ENCODE measurements at regions not wholly inside any gene's neighbourhood (a gene's known extent, or its start where the extent isn't known, plus 50 kb on each side); places are given as distances from the start of the nearest gene placed in this dataset.

GRCh38 chr6:77354581-77354980 is 108.7 kb downstream of the HTR1B start:
- Histone ChIP-seq H3F3A (ENCODE audit: insufficient read depth, low read depth) (no peaks in the 10 kb centered on the region), H3K9me2 (ENCODE audit: insufficient read depth) (no peaks in the 10 kb centered on the region), H3K36me3 (ENCODE audit: low read depth) (no peaks in the 10 kb centered on the region), H3K4me3 (no peak overlapping the region), H3K27ac (no peak overlapping the region), H3K27me3 (ENCODE audit: insufficient read depth, low read depth) (no peaks in the 10 kb centered on the region), H2AFZ (no peak overlapping the region), H3K4me1 (replicated peaks; ENCODE audit: insufficient read depth) (no peaks in the 10 kb centered on the region), H3K79me2 (ENCODE audit: low read depth) (no peaks in the 10 kb centered on the region), H4K20me1 (ENCODE audit: insufficient read depth) (no peaks in the 10 kb centered on the region), H3K9me3 (ENCODE audit: insufficient read depth, low read depth) (no peaks in the 10 kb centered on the region), H3K4me2 (no peak overlapping the region)
- BruUV-seq (replicated peaks): no TSS peak
- TF ChIP-seq CTCF (conservative IDR thresholded peaks at IDR 0.05) (no peak), EZH2 (IDR thresholded peaks at IDR 0.05; ENCODE audit: low read depth) (no peak)
- CTCF ChIA-PET: no interaction called here
- POLR2A ChIA-PET (ENCODE audit: unreplicated experiment): no interaction called here
- intact Hi-C loops (cut with micrococcal nuclease; ENCODE audit: unreplicated experiment): no loop called here
- DNase-seq: no peak

GRCh38 chr6:77353129-77353528 is 110.2 kb downstream of the HTR1B start:
- H3K4me2 ChIP-seq: no peak overlapping the region
- H3K79me2 ChIP-seq (ENCODE audit: low read depth): no peaks in the 10 kb centered on the region
- H4K20me1 ChIP-seq (ENCODE audit: insufficient read depth): no peaks in the 10 kb centered on the region
- no peak for DNase-seq
- H2AFZ ChIP-seq: no peak overlapping the region
- no peak overlapping the region for H3K4me3 ChIP-seq
- H3K36me3 ChIP-seq (ENCODE audit: low read depth): no peaks in the 10 kb centered on the region
- CTCF ChIA-PET: no interaction called here
- H3K9me3 ChIP-seq (ENCODE audit: insufficient read depth, low read depth): no peaks in the 10 kb centered on the region
- TF ChIP-seq CTCF (conservative IDR thresholded peaks at IDR 0.05) (no peak), EZH2 (IDR thresholded peaks at IDR 0.05; ENCODE audit: low read depth) (no peak)
- BruUV-seq (replicated peaks): no TSS peak
- H3K27me3 ChIP-seq (ENCODE audit: insufficient read depth, low read depth): no peaks in the 10 kb centered on the region
- H3F3A ChIP-seq (ENCODE audit: insufficient read depth, low read depth): no peaks in the 10 kb centered on the region
- H3K9me2 ChIP-seq (ENCODE audit: insufficient read depth): no peaks in the 10 kb centered on the region
- intact Hi-C loops (cut with micrococcal nuclease; ENCODE audit: unreplicated experiment): no loop called here
- H3K27ac ChIP-seq: no peak overlapping the region
- POLR2A ChIA-PET (ENCODE audit: unreplicated experiment): no interaction called here
- no peaks in the 10 kb centered on the region for H3K4me1 ChIP-seq (replicated peaks; ENCODE audit: insufficient read depth)

GRCh38 chr6:77341058-77341986 is 122.0 kb downstream of the HTR1B start:
- H3K4me3 ChIP-seq: no peak overlapping the region
- no peaks in the 10 kb centered on the region for H3F3A ChIP-seq (ENCODE audit: insufficient read depth, low read depth)
- no TSS peak for BruUV-seq (replicated peaks)
- H3K4me2 ChIP-seq: no peak overlapping the region
- peak in 1 of 2 experiments; percentile 7 for DNase-seq
- H3K4me1 ChIP-seq (replicated peaks; ENCODE audit: insufficient read depth): no peaks in the 10 kb centered on the region
- intact Hi-C loops (cut with micrococcal nuclease; ENCODE audit: unreplicated experiment): no loop called here
- ChIA-PET CTCF (no interaction called here), POLR2A (ENCODE audit: unreplicated experiment) (no interaction called here)
- no peaks in the 10 kb centered on the region for H3K27me3 ChIP-seq (ENCODE audit: insufficient read depth, low read depth)
- H3K9me2 ChIP-seq (ENCODE audit: insufficient read depth): no peaks in the 10 kb centered on the region
- no peak overlapping the region for H2AFZ ChIP-seq
- H3K9me3 ChIP-seq (ENCODE audit: insufficient read depth, low read depth): no peaks in the 10 kb centered on the region
- no peak overlapping the region for H3K27ac ChIP-seq
- H3K79me2 ChIP-seq (ENCODE audit: low read depth): no peaks in the 10 kb centered on the region
- TF ChIP-seq EZH2 (IDR thresholded peaks at IDR 0.05; ENCODE audit: low read depth): no peak
- TF ChIP-seq CTCF (conservative IDR thresholded peaks at IDR 0.05): no peak
- no peaks in the 10 kb centered on the region for H4K20me1 ChIP-seq (ENCODE audit: insufficient read depth)
- H3K36me3 ChIP-seq (ENCODE audit: low read depth): no peaks in the 10 kb centered on the region
